ENCODE measurements at regions not wholly inside any gene's neighbourhood (a gene's known extent, or its start where the extent isn't known, plus 50 kb on each side); places are given as distances from the start of the nearest gene placed in this dataset.

DNA sequence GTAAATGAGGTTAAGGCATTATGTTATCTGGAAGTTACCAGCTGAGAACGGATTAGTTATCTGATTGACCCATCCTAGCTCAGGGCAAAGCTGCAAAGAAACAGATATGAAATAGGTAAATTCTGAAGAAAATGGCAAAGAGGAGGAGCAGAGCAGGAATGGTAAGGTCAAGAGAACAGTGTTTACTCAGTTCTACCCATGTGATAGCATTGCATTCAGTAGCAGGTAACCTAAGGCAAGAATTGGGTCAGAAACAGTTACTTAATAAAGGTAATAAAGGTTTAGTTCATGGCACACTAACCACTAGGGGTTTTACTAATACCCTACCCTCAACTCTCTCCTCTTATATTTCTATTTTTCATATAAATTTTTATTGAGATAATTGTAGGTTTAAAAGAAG, 224.8 kb downstream of the ASCL1 start:
- no peak for DNase-seq (ENCODE audit: low spot score)

- no peak for DNase-seq (ENCODE audit: low spot score)
Observed at GRCh38 chr12:103196467-103196866, 239.0 kb downstream of the ASCL1 start.

GRCh38 chr12:103197725-103198388, 240.4 kb downstream of the ASCL1 start:
- no peak for DNase-seq (ENCODE audit: low spot score)

DNA sequence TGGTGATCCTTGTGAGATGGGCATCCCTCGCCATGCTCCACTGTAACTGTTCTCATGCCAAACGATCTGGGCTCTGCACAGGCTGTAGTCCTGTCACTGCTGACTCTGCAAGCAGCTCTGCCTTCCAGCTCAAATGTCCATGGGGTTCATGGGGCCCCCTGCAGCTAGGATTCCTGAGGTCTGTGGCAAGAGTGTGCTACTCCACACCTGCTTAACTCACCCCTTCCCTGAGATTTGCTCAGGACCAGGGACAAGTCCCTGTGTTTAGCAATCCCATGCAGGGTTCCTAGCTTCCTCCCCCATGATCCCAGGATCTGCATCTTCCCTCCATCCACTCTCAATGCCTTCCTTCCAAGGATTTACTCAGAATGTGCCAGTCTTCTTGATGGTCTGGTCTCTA, 241.0 kb downstream of the ASCL1 start:
- DNase-seq (ENCODE audit: low spot score), result no peak

DNA sequence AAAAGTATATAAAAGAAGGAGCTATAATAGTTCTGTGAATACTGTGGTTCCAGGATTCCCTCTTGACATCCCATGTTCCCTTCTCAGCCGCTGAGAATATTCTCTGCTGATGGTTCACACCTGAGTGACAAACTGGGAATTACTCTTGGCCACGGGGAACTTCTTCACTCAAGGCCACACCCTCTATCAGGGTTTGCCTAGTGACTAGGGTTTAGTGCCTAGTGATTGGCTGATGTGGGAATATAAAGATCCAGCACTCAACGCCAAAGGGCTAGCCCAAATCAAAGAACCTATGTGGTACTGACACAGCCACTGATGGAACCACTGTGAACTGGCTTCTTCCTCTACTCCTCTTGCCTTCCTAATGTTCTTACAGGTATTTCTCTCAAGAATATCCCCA, 248.4 kb downstream of the ASCL1 start:
- no peak for DNase-seq (ENCODE audit: low spot score)

DNA sequence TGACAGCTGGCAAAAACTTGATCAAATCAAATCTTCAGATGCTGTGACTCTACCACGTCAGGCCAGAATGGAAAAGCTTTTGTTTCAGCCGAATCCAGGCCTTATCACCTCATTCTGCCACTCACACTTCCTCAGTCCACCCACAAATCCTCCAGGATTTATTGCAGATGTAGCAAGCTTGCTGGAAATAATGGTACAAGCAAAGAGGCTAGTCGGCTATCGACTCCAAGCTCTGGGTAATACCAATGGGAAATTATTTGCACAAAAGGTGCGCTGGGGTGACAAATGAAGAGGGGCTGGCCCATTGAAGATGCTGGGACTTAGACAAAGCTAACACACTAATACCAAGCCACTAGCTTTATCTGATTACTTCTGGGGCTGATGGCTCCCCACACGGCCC, 250.5 kb downstream of the ASCL1 start:
- DNase-seq (ENCODE audit: low spot score), result no peak

DNA sequence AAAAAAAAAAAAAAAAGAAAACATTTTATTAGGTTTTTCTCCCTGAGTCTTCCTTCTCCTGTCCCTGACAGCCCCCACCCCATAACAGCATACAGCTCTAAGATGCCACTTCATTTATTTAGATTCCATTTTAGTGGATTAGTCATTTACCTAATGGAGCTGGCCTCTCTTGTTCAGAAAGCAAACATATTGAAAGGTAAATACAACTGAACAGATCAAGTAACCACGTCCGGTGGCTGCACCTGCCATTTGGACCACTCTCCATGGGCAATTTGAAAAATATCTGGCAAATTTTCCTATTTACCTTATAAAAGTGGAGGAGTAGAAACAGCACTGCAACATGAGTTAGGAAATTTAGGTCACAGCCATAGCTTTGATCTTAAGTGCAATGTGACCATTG, 254.6 kb downstream of the C12orf42 start:
- no peak for DNase-seq (ENCODE audit: low spot score)

GRCh38 chr12:103244596-103244995, 251.2 kb downstream of the C12orf42 start:
- DNase-seq (ENCODE audit: low spot score), result no peak

GRCh38 chr12:103247531-103247930, 248.2 kb downstream of the C12orf42 start:
- DNase-seq (ENCODE audit: low spot score), result no peak

DNA sequence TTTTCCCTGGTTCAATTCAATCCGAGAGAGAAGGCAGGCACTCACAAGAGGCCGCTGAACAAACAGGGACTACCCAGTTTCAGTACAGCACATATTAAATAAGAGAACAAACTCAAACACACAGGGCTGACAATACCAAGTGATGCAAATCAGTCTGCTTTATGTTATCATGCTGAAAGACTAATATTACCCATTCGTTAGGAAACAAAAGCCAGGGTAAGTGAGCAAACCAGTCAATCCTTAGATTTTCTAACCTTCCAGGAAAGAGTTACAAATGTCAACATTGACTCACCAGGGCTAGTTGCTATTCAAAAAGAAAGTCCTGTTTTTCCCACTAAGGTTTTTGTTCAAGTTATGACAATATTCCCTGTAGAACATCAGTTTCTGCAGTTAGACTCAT, 246.2 kb downstream of the C12orf42 start:
- DNase-seq (ENCODE audit: low spot score), result no peak

DNA sequence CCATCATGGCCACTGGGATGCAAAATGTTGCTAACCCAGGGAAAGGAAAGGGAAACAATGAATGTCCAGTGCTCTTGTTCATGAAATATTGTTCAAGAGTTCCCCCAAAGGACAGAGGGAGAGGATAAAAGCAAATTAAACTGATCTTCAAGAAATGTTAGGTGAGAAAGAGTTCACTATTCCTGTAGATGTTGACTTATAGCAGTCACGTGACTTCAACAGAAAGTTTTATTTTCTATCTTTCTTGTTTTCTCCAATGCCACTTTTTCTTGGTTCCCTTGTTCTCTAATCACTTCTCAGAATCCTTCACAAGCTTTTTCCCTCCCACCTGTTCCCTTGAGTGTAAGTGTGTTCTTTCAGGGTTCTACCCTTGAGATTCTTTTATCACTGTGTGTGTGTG, 245.3 kb downstream of the C12orf42 start:
- DNase-seq (ENCODE audit: low spot score), result no peak
